HG02798 (cell line): ENCODE measurements at regions not wholly inside any gene's neighbourhood (a gene's known extent, or its start where the extent isn't known, plus 50 kb on each side); places are given as distances from the start of the nearest gene placed in this dataset.

Experiments
- ATAC-seq: cut with Tn5 transposase; IDR thresholded peaks from one replicate; pipeline ENCODE4 v1.9.1; 2021; ENCODE audit warnings: mild to moderate bottlenecking; ENCODE audit not compliant: unreplicated experiment, poor library complexity

GRCh38 chr18:78711971-78712370 lies 267.6 kb upstream of the SALL3 start:
- ATAC-seq: no peak

- no peak for ATAC-seq
Measured at GRCh38 chr18:78713069-78713468, 266.5 kb upstream of the SALL3 start.

- no peak for ATAC-seq
Measured at GRCh38 chr18:78713726-78714125, 265.9 kb upstream of the SALL3 start.

- ATAC-seq: peak; percentile 53
Measured at GRCh38 chr18:78716022-78716421, 263.6 kb upstream of the SALL3 start.

GRCh38 chr18:78716581-78716980 lies 263.0 kb upstream of the SALL3 start:
- ATAC-seq: no peak

- no peak for ATAC-seq
Measured at GRCh38 chr18:78717051-78717765, 262.4 kb upstream of the SALL3 start.

GRCh38 chr18:78717766-78718150 lies 261.9 kb upstream of the SALL3 start:
- ATAC-seq: no peak

- ATAC-seq: no peak
Measured at GRCh38 chr18:78719821-78720220, 259.8 kb upstream of the SALL3 start.

GRCh38 chr18:78720456-78721237 lies 259.0 kb upstream of the SALL3 start:
- no peak for ATAC-seq

GRCh38 chr18:78721238-78721875 lies 258.3 kb upstream of the SALL3 start:
- no peak for ATAC-seq

GRCh38 chr18:78721981-78722380 lies 257.6 kb upstream of the SALL3 start:
- no peak for ATAC-seq

- no peak for ATAC-seq
Measured at GRCh38 chr18:78722386-78722785, 257.2 kb upstream of the SALL3 start.

- ATAC-seq: no peak
Measured at GRCh38 chr18:78722929-78723710, 256.5 kb upstream of the SALL3 start.

GRCh38 chr18:78724214-78724914 lies 255.3 kb upstream of the SALL3 start:
- ATAC-seq: no peak

GRCh38 chr18:78725426-78725825 lies 254.2 kb upstream of the SALL3 start:
- ATAC-seq: no peak

GRCh38 chr18:78726326-78727056 lies 253.1 kb upstream of the SALL3 start:
- ATAC-seq: no peak

GRCh38 chr18:78727057-78727739 lies 252.4 kb upstream of the SALL3 start:
- no peak for ATAC-seq

GRCh38 chr18:78727877-78728783 lies 251.5 kb upstream of the SALL3 start:
- ATAC-seq: no peak
